ENCODE measurements at regions not wholly inside any gene's neighbourhood (a gene's known extent, or its start where the extent isn't known, plus 50 kb on each side); places are given as distances from the start of the nearest gene placed in this dataset.
A peak's percentile ranks its signal among the peaks of the same experiment; 100 is the strongest.

GRCh38 chr18:22490429-22490846, 72.7 kb upstream of the CTAGE1 start:
- Histone ChIP-seq H3K36me3 (ENCODE audit: control insufficient read depth in 3 of 3, insufficient read depth in 2 of 3, low read depth in 1 of 3, low read length in 3 of 3) (no peaks in the 10 kb centered on the region), H3K9me3 (ENCODE audit: control insufficient read depth in 2 of 2, insufficient read depth in 1 of 2, low read depth in 1 of 2, low read length in 1 of 2) (no peaks in the 10 kb centered on the region), H3K27me3 (ENCODE audit: control insufficient read depth in 3 of 3, insufficient read depth in 3 of 3, low read length in 3 of 3) (no peaks in the 10 kb centered on the region), H3K4me1 (ENCODE audit: control insufficient read depth in 3 of 3, insufficient read depth in 2 of 3, low read depth in 1 of 3, low read length in 2 of 3) (peaks cover 0 to 59% (median 7%) of the 10 kb centered on the region in 3 donors), H3K4me3 (ENCODE audit: low read depth in 1 of 3, low read length in 3 of 3) (no peak overlapping the region), H3K27ac (ENCODE audit: low read depth in 1 of 3, low read length in 2 of 3) (peak overlapping the region; percentile 82 to 90 (median 85))
- no peak for FAIRE-seq
- peak; percentile 93 to 95 for DNase-seq
- 16 to 39% (median 30%) methylated on average over 4 of the region's 4 CpGs for WGBS, 3 donors

DNA sequence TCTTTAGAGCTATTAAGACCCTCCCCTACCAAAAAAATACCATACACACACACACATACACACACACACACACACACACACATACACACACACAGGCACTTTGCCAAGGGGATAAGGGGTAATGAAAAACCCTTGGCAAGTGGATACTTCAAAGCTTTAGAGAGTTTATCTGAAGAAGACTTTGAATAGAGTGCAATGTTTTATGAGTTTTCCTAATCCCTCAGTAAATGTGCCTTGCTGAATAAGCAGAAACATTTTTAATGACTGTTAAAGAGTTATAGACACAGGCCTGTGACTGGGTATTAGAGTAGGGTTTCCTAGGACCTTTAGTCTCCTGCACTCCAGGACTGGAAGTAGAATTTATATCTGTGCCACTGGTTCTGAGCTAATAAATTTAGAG, 75.5 kb upstream of the CTAGE1 start:
- FAIRE-seq (no peak), DNase-seq (peak; percentile 87 to 91)
- Histone ChIP-seq H3K4me1 (ENCODE audit: control insufficient read depth in 3 of 3, insufficient read depth in 2 of 3, low read depth in 1 of 3, low read length in 2 of 3) (peaks cover 0 to 55% (median 7%) of the 10 kb centered on the region in 3 donors), H3K27me3 (ENCODE audit: control insufficient read depth in 3 of 3, insufficient read depth in 3 of 3, low read length in 3 of 3) (no peaks in the 10 kb centered on the region), H3K27ac (ENCODE audit: low read depth in 1 of 3, low read length in 2 of 3) (peak overlapping the region; percentile 77 to 90 (median 77)), H3K4me3 (ENCODE audit: low read depth in 1 of 3, low read length in 3 of 3) (no peak overlapping the region), H3K9me3 (ENCODE audit: control insufficient read depth in 2 of 2, insufficient read depth in 1 of 2, low read depth in 1 of 2, low read length in 1 of 2) (no peaks in the 10 kb centered on the region), H3K36me3 (ENCODE audit: control insufficient read depth in 3 of 3, insufficient read depth in 2 of 3, low read depth in 1 of 3, low read length in 3 of 3) (no peaks in the 10 kb centered on the region)

DNA sequence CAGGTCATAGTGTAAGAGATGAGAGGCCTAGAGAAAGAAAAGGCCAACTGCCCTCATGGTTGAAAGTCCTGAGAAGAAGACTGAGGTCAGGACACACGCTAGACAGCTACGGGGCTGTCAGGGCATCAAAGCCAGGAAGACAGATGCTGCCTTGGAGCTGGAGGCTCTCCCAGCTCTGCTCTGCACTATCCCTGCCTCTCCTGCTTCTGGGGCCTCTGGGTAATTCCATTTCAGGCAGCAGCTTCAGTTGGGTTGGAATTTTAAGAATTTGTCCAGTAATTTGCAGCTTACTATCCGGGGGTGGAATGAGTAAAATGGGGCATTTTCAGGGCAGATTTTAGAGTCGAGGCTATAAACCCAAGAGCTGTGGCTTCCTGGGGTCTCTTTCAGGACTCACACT, 76.2 kb upstream of the CTAGE1 start:
- DNase-seq: no peak
- FAIRE-seq: no peak
- Histone ChIP-seq H3K9me3 (ENCODE audit: control insufficient read depth in 2 of 2, insufficient read depth in 1 of 2, low read depth in 1 of 2, low read length in 1 of 2) (no peaks in the 10 kb centered on the region), H3K27me3 (ENCODE audit: control insufficient read depth in 3 of 3, insufficient read depth in 3 of 3, low read length in 3 of 3) (no peaks in the 10 kb centered on the region), H3K27ac (ENCODE audit: low read depth in 1 of 3, low read length in 2 of 3) (peak overlapping the region; percentile 77 to 90 (median 77)), H3K36me3 (ENCODE audit: control insufficient read depth in 3 of 3, insufficient read depth in 2 of 3, low read depth in 1 of 3, low read length in 3 of 3) (no peaks in the 10 kb centered on the region), H3K4me3 (ENCODE audit: low read depth in 1 of 3, low read length in 3 of 3) (no peak overlapping the region), H3K4me1 (ENCODE audit: control insufficient read depth in 3 of 3, insufficient read depth in 2 of 3, low read depth in 1 of 3, low read length in 2 of 3) (peaks cover 0 to 49% (median 7%) of the 10 kb centered on the region in 3 donors)
- WGBS, 3 donors: 50 to 57% (median 53%) methylated on average over 4 of the region's 4 CpGs

DNA sequence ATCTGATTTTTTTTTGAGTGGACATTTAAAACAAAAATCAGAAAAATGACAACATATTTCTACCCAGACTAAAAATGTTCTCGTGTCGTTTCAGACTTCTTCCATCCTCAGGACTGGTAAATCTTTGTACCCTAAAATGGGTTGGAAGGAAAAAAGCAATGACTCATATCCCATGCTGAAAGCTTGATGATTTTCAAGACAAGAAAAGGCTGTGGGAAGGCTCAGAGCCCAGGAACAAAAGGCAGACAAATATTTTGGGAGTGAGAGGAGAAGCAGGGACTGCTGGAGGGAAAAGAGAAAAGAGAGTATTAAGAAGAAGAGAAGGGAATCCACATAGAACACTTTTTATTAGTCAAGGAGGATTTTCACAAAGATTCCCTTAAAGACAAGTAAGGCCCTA, 77.1 kb upstream of the CTAGE1 start:
- no peaks in the 10 kb centered on the region for H3K36me3 ChIP-seq (ENCODE audit: control insufficient read depth in 3 of 3, insufficient read depth in 2 of 3, low read depth in 1 of 3, low read length in 3 of 3)
- DNase-seq (no peak), FAIRE-seq (no peak)
- H3K27ac ChIP-seq (ENCODE audit: low read depth in 1 of 3, low read length in 2 of 3): peak overlapping the region in 1 of 3 donors; percentile 90
- H3K27me3 ChIP-seq (ENCODE audit: control insufficient read depth in 3 of 3, insufficient read depth in 3 of 3, low read length in 3 of 3): no peaks in the 10 kb centered on the region
- 65 to 94% (median 85%) methylated on average over 2 of the region's 2 CpGs for WGBS, 3 donors
- H3K4me1 ChIP-seq (ENCODE audit: control insufficient read depth in 3 of 3, insufficient read depth in 2 of 3, low read depth in 1 of 3, low read length in 2 of 3): peaks cover 0 to 43% (median 7%) of the 10 kb centered on the region in 3 donors
- H3K4me3 ChIP-seq (ENCODE audit: low read depth in 1 of 3, low read length in 3 of 3): no peak overlapping the region
- H3K9me3 ChIP-seq (ENCODE audit: control insufficient read depth in 2 of 2, insufficient read depth in 1 of 2, low read depth in 1 of 2, low read length in 1 of 2): no peaks in the 10 kb centered on the region

DNA sequence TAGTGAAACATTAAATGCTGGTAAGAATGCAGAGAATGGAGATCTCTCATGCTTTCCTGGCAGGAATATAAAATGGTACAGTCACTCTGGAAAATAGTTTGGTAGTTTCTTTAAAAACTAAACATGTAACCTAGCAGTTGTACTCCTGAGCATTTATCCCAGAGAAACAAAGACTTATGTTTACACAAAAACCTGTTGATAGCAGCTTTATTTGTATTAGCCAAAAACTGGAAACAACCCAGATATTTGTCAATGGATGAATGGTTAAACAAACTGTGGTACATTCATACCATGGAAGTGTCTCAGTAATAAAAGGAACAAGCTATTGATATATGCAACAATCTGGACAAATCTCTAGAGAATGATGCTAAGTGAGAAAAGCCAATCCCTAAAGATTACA, 81.7 kb upstream of the CTAGE1 start:
- no peak overlapping the region for H3K27ac ChIP-seq (ENCODE audit: low read depth in 1 of 3, low read length in 2 of 3)
- H3K36me3 ChIP-seq (ENCODE audit: control insufficient read depth in 3 of 3, insufficient read depth in 2 of 3, low read depth in 1 of 3, low read length in 3 of 3): no peaks in the 10 kb centered on the region
- H3K9me3 ChIP-seq (ENCODE audit: control insufficient read depth in 2 of 2, insufficient read depth in 1 of 2, low read depth in 1 of 2, low read length in 1 of 2): no peaks in the 10 kb centered on the region
- FAIRE-seq (no peak), DNase-seq (no peak)
- H3K4me1 ChIP-seq (ENCODE audit: control insufficient read depth in 3 of 3, insufficient read depth in 2 of 3, low read depth in 1 of 3, low read length in 2 of 3): peaks cover 0 to 5% (median 0%) of the 10 kb centered on the region in 3 donors
- H3K4me3 ChIP-seq (ENCODE audit: low read depth in 1 of 3, low read length in 3 of 3): no peak overlapping the region
- H3K27me3 ChIP-seq (ENCODE audit: control insufficient read depth in 3 of 3, insufficient read depth in 3 of 3, low read length in 3 of 3): no peaks in the 10 kb centered on the region

DNA sequence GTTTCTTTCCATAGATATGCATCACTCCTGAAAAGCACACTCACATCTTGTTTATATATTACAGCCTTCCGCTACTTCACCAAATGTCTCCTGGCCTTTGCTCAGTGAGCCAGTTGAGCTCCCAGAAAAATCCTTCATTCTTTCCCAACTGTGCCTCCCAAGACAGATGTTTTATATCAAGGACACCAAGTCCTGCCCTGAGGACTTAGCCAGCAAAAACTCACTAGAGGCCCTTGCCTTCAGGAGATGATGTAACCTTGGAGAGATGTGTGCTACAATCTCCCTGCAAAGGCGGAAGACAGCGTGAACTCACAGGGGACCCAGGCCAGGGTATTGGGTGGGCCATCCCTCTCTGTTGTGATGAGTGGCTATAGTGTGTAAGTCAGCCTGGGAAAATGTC, 86.1 kb upstream of the CTAGE1 start:
- H3K27me3 ChIP-seq (ENCODE audit: control insufficient read depth in 3 of 3, insufficient read depth in 3 of 3, low read length in 3 of 3): no peaks in the 10 kb centered on the region
- no peaks in the 10 kb centered on the region for H3K36me3 ChIP-seq (ENCODE audit: control insufficient read depth in 3 of 3, insufficient read depth in 2 of 3, low read depth in 1 of 3, low read length in 3 of 3)
- DNase-seq: no peak
- FAIRE-seq: no peak
- H3K9me3 ChIP-seq (ENCODE audit: control insufficient read depth in 2 of 2, insufficient read depth in 1 of 2, low read depth in 1 of 2, low read length in 1 of 2): no peaks in the 10 kb centered on the region
- H3K4me3 ChIP-seq (ENCODE audit: low read depth in 1 of 3, low read length in 3 of 3): no peak overlapping the region
- H3K4me1 ChIP-seq (ENCODE audit: control insufficient read depth in 3 of 3, insufficient read depth in 2 of 3, low read depth in 1 of 3, low read length in 2 of 3): no peaks in the 10 kb centered on the region
- H3K27ac ChIP-seq (ENCODE audit: low read depth in 1 of 3, low read length in 2 of 3): peak overlapping the region in 1 of 3 donors; percentile 36
- WGBS, 3 donors: 72 to 97% (median 87%) methylated on average over 3 of the region's 3 CpGs

- no peak for FAIRE-seq
- Histone ChIP-seq H3K4me1 (ENCODE audit: control insufficient read depth in 3 of 3, insufficient read depth in 2 of 3, low read depth in 1 of 3, low read length in 2 of 3) (no peaks in the 10 kb centered on the region), H3K4me3 (ENCODE audit: low read depth in 1 of 3, low read length in 3 of 3) (no peak overlapping the region), H3K36me3 (ENCODE audit: control insufficient read depth in 3 of 3, insufficient read depth in 2 of 3, low read depth in 1 of 3, low read length in 3 of 3) (no peaks in the 10 kb centered on the region), H3K27ac (ENCODE audit: low read depth in 1 of 3, low read length in 2 of 3) (peak overlapping the region in 1 of 3 donors; percentile 36), H3K9me3 (ENCODE audit: control insufficient read depth in 2 of 2, insufficient read depth in 1 of 2, low read depth in 1 of 2, low read length in 1 of 2) (no peaks in the 10 kb centered on the region), H3K27me3 (ENCODE audit: control insufficient read depth in 3 of 3, insufficient read depth in 3 of 3, low read length in 3 of 3) (no peaks in the 10 kb centered on the region)
- 81 to 86% (median 85%) methylated on average over 2 of the region's 2 CpGs for WGBS, 3 donors
- DNase-seq: no peak
These were observed 86.7 kb upstream of the CTAGE1 start for GRCh38 chr18:22504251-22505030.

DNA sequence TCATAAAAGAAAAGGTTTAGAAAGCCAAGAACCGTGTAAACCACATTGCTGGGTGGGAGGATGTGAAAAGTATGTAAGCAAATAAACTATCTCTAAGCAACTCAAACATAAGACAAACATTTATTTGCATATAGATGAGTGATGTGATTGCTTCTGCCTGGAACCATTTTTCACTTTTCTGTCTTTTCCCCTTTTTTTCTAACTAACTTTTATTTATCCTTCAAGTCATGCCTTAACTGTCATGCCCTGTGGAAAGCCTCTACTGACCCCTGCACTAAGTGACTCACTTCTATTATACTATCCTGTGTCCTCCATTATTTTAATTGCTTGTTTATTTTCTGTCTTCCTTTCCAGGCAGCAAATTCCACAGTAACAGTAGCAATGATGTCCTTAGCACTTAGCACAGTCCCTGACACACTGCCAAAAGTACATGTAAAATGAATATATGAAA, 87.5 kb upstream of the CTAGE1 start:
- WGBS, 3 donors: 41 to 68% (median 43%) methylated on average over 1 of the region's 1 CpG

DNA sequence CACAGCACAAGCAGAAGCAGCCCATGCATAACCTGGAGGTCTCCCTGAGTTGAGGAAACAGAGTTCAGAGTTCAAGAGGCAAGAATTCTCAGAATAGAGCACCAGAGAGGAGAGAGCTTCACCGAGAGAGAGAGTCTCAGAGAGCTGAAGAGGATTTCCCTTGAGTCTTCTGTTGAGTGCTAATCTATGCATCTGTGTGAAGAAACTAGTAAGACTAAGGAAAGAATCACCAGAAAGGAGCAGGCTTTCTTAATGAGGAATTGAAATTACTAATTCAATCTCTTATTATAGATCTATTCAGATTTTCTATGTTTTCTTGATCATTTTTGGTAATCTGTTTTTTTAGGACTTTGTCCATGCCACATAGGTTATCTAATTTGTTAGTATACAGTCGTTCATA, 89.3 kb upstream of the CTAGE1 start:
- DNase-seq: no peak
- Histone ChIP-seq H3K27me3 (ENCODE audit: control insufficient read depth in 3 of 3, insufficient read depth in 3 of 3, low read length in 3 of 3) (no peaks in the 10 kb centered on the region), H3K9me3 (ENCODE audit: control insufficient read depth in 2 of 2, insufficient read depth in 1 of 2, low read depth in 1 of 2, low read length in 1 of 2) (no peaks in the 10 kb centered on the region), H3K36me3 (ENCODE audit: control insufficient read depth in 3 of 3, insufficient read depth in 2 of 3, low read depth in 1 of 3, low read length in 3 of 3) (no peaks in the 10 kb centered on the region), H3K4me3 (ENCODE audit: low read depth in 1 of 3, low read length in 3 of 3) (no peak overlapping the region), H3K27ac (ENCODE audit: low read depth in 1 of 3, low read length in 2 of 3) (no peak overlapping the region), H3K4me1 (ENCODE audit: control insufficient read depth in 3 of 3, insufficient read depth in 2 of 3, low read depth in 1 of 3, low read length in 2 of 3) (no peaks in the 10 kb centered on the region)
- no peak for FAIRE-seq
- WGBS, 3 donors: 65 to 72% (median 70%) methylated on average over 2 of the region's 2 CpGs

More for the DNA sequence above, 87.5 kb upstream of the CTAGE1 start:
- Histone ChIP-seq H3K4me3 (ENCODE audit: low read depth in 1 of 3, low read length in 3 of 3) (no peak overlapping the region), H3K27ac (ENCODE audit: low read depth in 1 of 3, low read length in 2 of 3) (no peak overlapping the region), H3K27me3 (ENCODE audit: control insufficient read depth in 3 of 3, insufficient read depth in 3 of 3, low read length in 3 of 3) (no peaks in the 10 kb centered on the region), H3K9me3 (ENCODE audit: control insufficient read depth in 2 of 2, insufficient read depth in 1 of 2, low read depth in 1 of 2, low read length in 1 of 2) (no peaks in the 10 kb centered on the region), H3K36me3 (ENCODE audit: control insufficient read depth in 3 of 3, insufficient read depth in 2 of 3, low read depth in 1 of 3, low read length in 3 of 3) (no peaks in the 10 kb centered on the region), H3K4me1 (ENCODE audit: control insufficient read depth in 3 of 3, insufficient read depth in 2 of 3, low read depth in 1 of 3, low read length in 2 of 3) (no peaks in the 10 kb centered on the region)
- DNase-seq (no peak), FAIRE-seq (no peak)

Data from small intestine (tissue), 7 donors.